Chondrocyte (in vitro differentiated cells): ENCODE measurements at regions not wholly inside any gene's neighbourhood (a gene's known extent, or its start where the extent isn't known, plus 50 kb on each side); places are given as distances from the start of the nearest gene placed in this dataset.
"Not testable (repeated sequence)": the region's sequence is repeated elsewhere in the genome, so short reads cannot be mapped to it uniquely, and the experiment has no call there.

Source experiments
- DNase-seq: peaks from one replicate; pipeline ENCODE4 v3.0.0; 2021; ENCODE audit warnings: mixed read lengths, low spot score
- H3K27ac Mint-ChIP-seq: one replicate; pipeline ENCODE4 v1.8.0; 2021; ENCODE audit warnings: mild to moderate bottlenecking, moderate library complexity, mixed read lengths; ENCODE audit not compliant: unreplicated experiment
- H3K27me3 Mint-ChIP-seq: 2 replicates; pipeline ENCODE4 v1.8.0; 2021; ENCODE audit warnings: low read depth, mixed read lengths
- H3K36me3 Mint-ChIP-seq: 2 replicates; pipeline ENCODE4 v1.8.0; 2021; ENCODE audit warnings: low read depth, mixed read lengths
- H3K4me1 Mint-ChIP-seq: 2 replicates; pipeline ENCODE4 v1.8.0; 2021; ENCODE audit warnings: low read depth, mild to moderate bottlenecking, mixed read lengths
- H3K4me3 Mint-ChIP-seq: one replicate; pipeline ENCODE4 v1.8.0; 2021; ENCODE audit warnings: mild to moderate bottlenecking, moderate library complexity, mixed read lengths; ENCODE audit not compliant: unreplicated experiment
- H3K9me3 Mint-ChIP-seq: 2 replicates; pipeline ENCODE4 v1.8.0; 2021; ENCODE audit warnings: low read depth, mixed read lengths
- CTCF ChIP-seq: fragments of 200-600 bp; sonication (generic); IDR thresholded peaks from 2 replicates; pipeline ENCODE4 v1.5.0; 2021; ENCODE audit warnings: antibody characterized with exemption, mild to moderate bottlenecking, moderate library complexity

- no peaks in the 10 kb centered on the region for H3K27me3 Mint-ChIP-seq
- peak overlapping the region; percentile 33 for H3K27ac Mint-ChIP-seq
- H3K4me1 Mint-ChIP-seq: peaks cover 32% of the 10 kb centered on the region
- H3K4me3 Mint-ChIP-seq: no peak overlapping the region
- H3K9me3 Mint-ChIP-seq: peaks cover 7% of the 10 kb centered on the region
- H3K36me3 Mint-ChIP-seq: peaks cover 3% of the 10 kb centered on the region
- DNase-seq: no peak
- no peak for TF ChIP-seq CTCF
Observed at GRCh38 chr5:72586788-72587530, 79.7 kb upstream of the ZNF366 start.

GRCh38 chr5:72584466-72584865 lies 77.3 kb upstream of the ZNF366 start:
- H3K4me1 Mint-ChIP-seq: peaks cover 32% of the 10 kb centered on the region
- H3K9me3 Mint-ChIP-seq: peaks cover 15% of the 10 kb centered on the region
- no peak for DNase-seq
- H3K27ac Mint-ChIP-seq: no peak overlapping the region
- H3K27me3 Mint-ChIP-seq: no peaks in the 10 kb centered on the region
- peak; percentile 23 for TF ChIP-seq CTCF
- no peak overlapping the region for H3K4me3 Mint-ChIP-seq
- H3K36me3 Mint-ChIP-seq: peaks cover 8% of the 10 kb centered on the region

- not testable (repeated sequence) for H3K27ac Mint-ChIP-seq
- H3K9me3 Mint-ChIP-seq: peaks cover 28% of the 10 kb centered on the region
Observed at GRCh38 chr5:72579290-72579689, 72.1 kb upstream of the ZNF366 start.

DNA sequence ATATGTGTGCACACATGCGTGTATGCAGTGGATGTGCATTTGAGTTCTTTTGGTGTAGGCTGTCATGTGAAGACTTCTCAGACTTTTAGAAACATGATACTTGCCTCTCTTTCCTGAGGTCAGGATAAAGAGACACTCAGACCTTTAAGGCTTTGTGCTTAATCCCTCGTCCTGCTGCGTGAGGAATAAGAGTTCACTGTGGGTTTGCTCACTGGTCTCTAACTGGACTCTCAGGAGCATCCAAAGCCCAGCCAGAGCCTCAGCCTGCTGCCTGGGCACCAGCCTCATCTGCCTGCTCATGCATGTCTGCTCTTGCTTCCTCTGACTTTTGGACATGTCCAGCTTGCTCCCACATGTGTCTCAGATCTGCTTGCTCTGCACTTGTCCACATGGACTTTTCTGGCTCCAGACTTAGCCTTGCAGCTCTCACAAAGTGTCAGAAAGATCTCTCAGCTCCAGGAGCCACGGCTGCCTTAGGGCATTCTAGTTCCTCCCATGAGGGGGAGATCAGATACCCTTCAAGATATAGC lies 65.1 kb upstream of the ZNF366 start:
- Mint-ChIP-seq H3K36me3 (no peaks in the 10 kb centered on the region), H3K27ac (no peak overlapping the region), H3K9me3 (peaks cover 4% of the 10 kb centered on the region), H3K4me3 (no peak overlapping the region), H3K4me1 (peaks cover 3% of the 10 kb centered on the region), H3K27me3 (no peaks in the 10 kb centered on the region)
- no peak for TF ChIP-seq CTCF
- DNase-seq: no peak

More at GRCh38 chr5:72579290-72579689, 72.1 kb upstream of the ZNF366 start:
- H3K4me1 Mint-ChIP-seq, H3K4me3 Mint-ChIP-seq, H3K27me3 Mint-ChIP-seq, DNase-seq: not testable (repeated sequence)
- H3K36me3 Mint-ChIP-seq: peaks cover 11% of the 10 kb centered on the region

GRCh38 chr5:72569408-72569944 lies 62.3 kb upstream of the ZNF366 start:
- Mint-ChIP-seq H3K27me3 (no peaks in the 10 kb centered on the region), H3K27ac (no peak overlapping the region), H3K4me1 (peaks cover 3% of the 10 kb centered on the region), H3K9me3 (no peaks in the 10 kb centered on the region), H3K36me3 (no peaks in the 10 kb centered on the region), H3K4me3 (no peak overlapping the region)
- no peak for TF ChIP-seq CTCF
- no peak for DNase-seq
